Panc1 (cell line): ENCODE measurements at regions not wholly inside any gene's neighbourhood (a gene's known extent, or its start where the extent isn't known, plus 50 kb on each side); places are given as distances from the start of the nearest gene placed in this dataset.

Source experiments
- ATAC-seq: fragments of 200-7000 bp; cut with Tn5 transposase; 2 replicates; pipeline ENCODE4 v1.9.1; 2020; ENCODE audit warnings: mild to moderate bottlenecking, moderate library complexity
- BruUV-seq: library from RNA; stranded (reverse); fragments of 400-500 nt; replicated peaks from 2 replicates; lab custom pipeline; 2021; lab: Mats Ljungman, UMichigan
- CTCF ChIA-PET: fragments of 300-600 bp; sonication (Branson Sonifier 250); formaldehyde crosslinking; loops from one replicate; lab custom pipeline; 2022; ENCODE audit warnings: antibody characterized with exemption; lab: Charles Lee
- POLR2A ChIA-PET: fragments of 300-600 bp; sonication (Branson Sonifier 250); formaldehyde crosslinking; loops from one replicate; lab custom pipeline; 2022; ENCODE audit warnings: antibody characterized with exemption; lab: Charles Lee
- DNase-seq: peaks from one replicate; pipeline ENCODE4 v3.0.0-alpha.2; 2010; ENCODE audit warnings: low read depth, low spot score
- H3K27ac ChIP-seq: 2 replicates; pipeline ENCODE4 v1.5.1; 2011; ENCODE audit warnings: mild to moderate bottlenecking, low read length, inconsistent platforms
- H3K27me3 ChIP-seq: fragments of 200-500 bp; sonication (Bioruptor generic); 2 replicates; pipeline ENCODE4 v1.6.0; 2014; ENCODE audit warnings: low read length, inconsistent platforms; ENCODE audit not compliant: control insufficient read depth, insufficient read depth
- H3K36me3 ChIP-seq: fragments of 200-500 bp; sonication (Bioruptor generic); 2 replicates; pipeline ENCODE4 v1.5.1; 2014; ENCODE audit warnings: inconsistent platforms, mild to moderate bottlenecking, low read length, moderate library complexity; ENCODE audit not compliant: control insufficient read depth, insufficient read depth
- H3K4me1 ChIP-seq: 2 replicates; pipeline ENCODE4 v1.5.1; 2011; ENCODE audit warnings: inconsistent platforms, mild to moderate bottlenecking, low read length, moderate library complexity; ENCODE audit not compliant: control insufficient read depth, insufficient read depth
- H3K4me3 ChIP-seq, 2 experiments: 2 replicates each; pipeline ENCODE4 v1.5.1; 2011 to 2012; ENCODE audit warnings: low read depth in 2 of 2, low read length in 2 of 2, mild to moderate bottlenecking in 2 of 2, inconsistent platforms in 1 of 2, moderate library complexity in 1 of 2
- H3K9me3 ChIP-seq: fragments of 200-500 bp; sonication (Bioruptor generic); 2 replicates; pipeline ENCODE4 v1.5.1; 2014; ENCODE audit warnings: low read depth, mild to moderate bottlenecking, inconsistent platforms, low read length, moderate library complexity; ENCODE audit not compliant: control insufficient read depth, insufficient read depth
- CTCF ChIP-seq: fragments of 450-650 bp; IDR thresholded peaks from 2 replicates; pipeline ENCODE4 v1.5.1; 2017; ENCODE audit warnings: mild to moderate bottlenecking
- POLR2AphosphoS5 ChIP-seq: IDR thresholded peaks from 2 replicates; pipeline ENCODE4 v1.6.1; 2012; ENCODE audit warnings: mild to moderate bottlenecking, low read depth, low read length, moderate library complexity
- REST ChIP-seq, 2 experiments: IDR thresholded peaks; 2 replicates each; pipeline ENCODE4 v1.6.1; 2011 to 2012; ENCODE audit warnings: low read depth in 2 of 2, control low read depth in 1 of 2, low read length in 1 of 2, mild to moderate bottlenecking in 1 of 2, moderate library complexity in 1 of 2; ENCODE audit not compliant: insufficient read depth in 1 of 2
- SIN3A ChIP-seq: IDR thresholded peaks from 2 replicates; pipeline ENCODE4 v1.6.1; 2012; ENCODE audit warnings: low read depth, mild to moderate bottlenecking, low read length, moderate library complexity, borderline replicate concordance; ENCODE audit not compliant: insufficient read depth
- TCF7L2 ChIP-seq: IDR thresholded peaks from 2 replicates; pipeline ENCODE4 v1.6.1; 2011; ENCODE audit warnings: mild to moderate bottlenecking, low read depth, low read length, inconsistent platforms
- in situ Hi-C: cut with HindIII; loops from 2 replicates; pipeline ENCODE4 v1.10.0; 2016; ENCODE audit warnings: low sequenced_read_pairs, low pct_unique_long_range_greater_than_20kb
- intact Hi-C: fragments of 100-400 bp; cut with micrococcal nuclease; formaldehyde crosslinking; loops from one replicate; pipeline ENCODE4 v1.10.0; 2022; ENCODE audit not compliant: unreplicated experiment

- POLR2A ChIA-PET: no interaction called here
- no peaks in the 10 kb centered on the region for H3K4me1 ChIP-seq
- DNase-seq (no peak), ATAC-seq (no peak)
- in situ Hi-C loops (no loop called here), intact Hi-C loops (no loop called here)
- no peaks in the 10 kb centered on the region for H3K36me3 ChIP-seq
- no TSS peak for BruUV-seq
- CTCF ChIA-PET: no interaction called here
- no peak for TF ChIP-seq TCF7L2
- no peak for TF ChIP-seq POLR2AphosphoS5
- no peak for TF ChIP-seq REST (IDR thresholded peaks at IDR 0.05; ENCODE audit: insufficient read depth in 1 of 2, low read depth in 2 of 2, low read length in 1 of 2)
- no peak for TF ChIP-seq CTCF
- no peak for TF ChIP-seq SIN3A
- no peaks in the 10 kb centered on the region for H3K9me3 ChIP-seq
- no peak overlapping the region for H3K27ac ChIP-seq
- no peak overlapping the region for H3K4me3 ChIP-seq
- H3K27me3 ChIP-seq: no peaks in the 10 kb centered on the region
Measured at GRCh38 chr7:46633200-46633599, 712.1 kb upstream of the IGFBP3 start.

GRCh38 chr7:46630031-46630430, 709.0 kb upstream of the IGFBP3 start:
- H3K27ac ChIP-seq: no peak overlapping the region
- no peaks in the 10 kb centered on the region for H3K9me3 ChIP-seq
- TF ChIP-seq REST (IDR thresholded peaks at IDR 0.05; ENCODE audit: insufficient read depth in 1 of 2, low read depth in 2 of 2, low read length in 1 of 2) (no peak), TCF7L2 (no peak), POLR2AphosphoS5 (no peak), SIN3A (no peak), CTCF (no peak)
- no peak for DNase-seq
- no peaks in the 10 kb centered on the region for H3K4me1 ChIP-seq
- in situ Hi-C loops (no loop called here), intact Hi-C loops (no loop called here)
- POLR2A ChIA-PET: no interaction called here
- no peaks in the 10 kb centered on the region for H3K36me3 ChIP-seq
- ATAC-seq: no peak
- CTCF ChIA-PET: no interaction called here
- no TSS peak for BruUV-seq
- H3K27me3 ChIP-seq: no peaks in the 10 kb centered on the region
- no peak overlapping the region for H3K4me3 ChIP-seq
